HCT116 (cell line): ENCODE measurements at regions not wholly inside any gene's neighbourhood (a gene's known extent, or its start where the extent isn't known, plus 50 kb on each side); places are given as distances from the start of the nearest gene placed in this dataset.

Source experiments
- ATAC-seq: fragments of 200-7000 bp; cut with Tn5 transposase; 2 replicates; pipeline ENCODE4 v1.9.1; 2020; ENCODE audit warnings: mild to moderate bottlenecking, moderate library complexity
- BruUV-seq: library from RNA; stranded (reverse); fragments of 400-500 nt; replicated peaks from 2 replicates; lab custom pipeline; 2021; lab: Mats Ljungman, UMichigan
- CTCF ChIA-PET: fragments of 300-600 bp; sonication (Branson Sonifier 250); formaldehyde crosslinking; loops from one replicate; lab custom pipeline; 2021; ENCODE audit warnings: antibody characterized with exemption; lab: Charles Lee
- POLR2A ChIA-PET: fragments of 300-600, 350-600 bp; sonication (Branson Sonifier 250); formaldehyde crosslinking; loops from one replicate; lab custom pipeline; 2021; ENCODE audit warnings: antibody characterized with exemption; lab: Charles Lee
- RAD21 ChIA-PET, 2 experiments: fragments of 300-600 bp; sonication (Branson Sonifier 250); formaldehyde crosslinking; loops; one replicate each; lab custom pipeline; 2023; ENCODE audit warnings: low total read pairs in 2 of 2; ENCODE audit not compliant: uncharacterized antibody in 2 of 2, unreplicated experiment in 2 of 2, low non-redundant PET in 1 of 2; lab: Charles Lee
- DNase-seq: peaks from one replicate; pipeline ENCODE4 v3.0.0-alpha.2; 2010; ENCODE audit warnings: low read depth, low spot score
- H2AFZ ChIP-seq: fragments of 200-600 bp; shearing (Covaris generic), sonication (generic); 2 replicates; pipeline ENCODE4 v1.6.1; 2017; ENCODE audit warnings: low read depth, mixed run types, mixed read lengths, antibody characterized with exemption, low read length; ENCODE audit not compliant: poor library complexity, severe bottlenecking
- H3K27ac ChIP-seq: 2 replicates; pipeline ENCODE4 v1.5.1; 2012; ENCODE audit warnings: low read depth, low read length
- H3K27me3 ChIP-seq: fragments of 200-600 bp; sonication (generic); 2 replicates; pipeline ENCODE4 v1.6.1; 2016; ENCODE audit warnings: mixed run types, low read length, mixed read lengths; ENCODE audit not compliant: insufficient read depth
- H3K36me3 ChIP-seq, 2 experiments: fragments of 200-500 bp in 1 of 2; fragments of 200-600 bp in 1 of 2; sonication (Bioruptor generic) in 1 of 2; sonication (generic) in 1 of 2; 2 replicates each; pipeline versions ENCODE4 v1.5.1 to v1.6.1; 2014 to 2016; ENCODE audit warnings: low read length in 2 of 2, inconsistent platforms in 1 of 2, mixed read lengths in 1 of 2, mixed run types in 1 of 2; ENCODE audit not compliant: insufficient read depth in 2 of 2, control insufficient read depth in 1 of 2
- H3K4me1 ChIP-seq, 2 experiments: fragments of 200-600 bp in 1 of 2; sonication (generic) in 1 of 2; 2 replicates each; pipeline versions ENCODE4 v1.5.1 to v1.6.1; 2012 to 2017; ENCODE audit warnings: low read length in 2 of 2, inconsistent platforms in 1 of 2, mild to moderate bottlenecking in 1 of 2, mixed read lengths in 1 of 2, mixed run types in 1 of 2, moderate library complexity in 1 of 2; ENCODE audit not compliant: insufficient read depth in 2 of 2, control insufficient read depth in 1 of 2
- H3K4me2 ChIP-seq: fragments of 200-600 bp; sonication (generic); 2 replicates; pipeline ENCODE4 v1.6.1; 2017; ENCODE audit warnings: mixed run types, low read length, mixed read lengths
- H3K4me3 ChIP-seq, 2 experiments: fragments of 200-600 bp in 1 of 2; sonication (generic) in 1 of 2; replicated peaks in 1 of 2; 2 replicates each; pipeline ENCODE4 v1.5.1; 2011 to 2016; ENCODE audit warnings: low read length in 2 of 2, control low read depth in 1 of 2, low read depth in 1 of 2, mild to moderate bottlenecking in 1 of 2, mixed read lengths in 1 of 2, mixed run types in 1 of 2
- H3K79me2 ChIP-seq: fragments of 200-600 bp; sonication (generic); 2 replicates; pipeline ENCODE4 v1.6.1; 2017; ENCODE audit warnings: mild to moderate bottlenecking, mixed run types, low read length, moderate library complexity, mixed read lengths; ENCODE audit not compliant: insufficient read depth
- H3K9ac ChIP-seq: fragments of 200-600 bp; sonication (generic); 2 replicates; pipeline ENCODE4 v1.6.1; 2016; ENCODE audit warnings: low read length, mixed read lengths
- H3K9me2 ChIP-seq: fragments of 200-600 bp; sonication (generic), shearing (Covaris generic); 2 replicates; pipeline ENCODE4 v1.6.1; 2017; ENCODE audit warnings: mixed run types, mild to moderate bottlenecking, moderate library complexity; ENCODE audit not compliant: insufficient read depth
- H3K9me3 ChIP-seq, 2 experiments: fragments of 200-500 bp in 1 of 2; fragments of 200-600 bp in 1 of 2; sonication (Bioruptor generic) in 1 of 2; sonication (generic) in 1 of 2; 2 replicates each; pipeline ENCODE4 v1.6.1; 2014 to 2017; ENCODE audit warnings: low read length in 2 of 2, mixed read lengths in 2 of 2, inconsistent platforms in 1 of 2, low read depth in 1 of 2, mild to moderate bottlenecking in 1 of 2, mixed run types in 1 of 2, moderate library complexity in 1 of 2; ENCODE audit not compliant: control insufficient read depth in 1 of 2, insufficient read depth in 1 of 2
- H4K20me1 ChIP-seq: fragments of 200-600 bp; sonication (generic), shearing (Covaris generic); 2 replicates; pipeline ENCODE4 v1.6.1; 2017; ENCODE audit warnings: mixed run types, mild to moderate bottlenecking, moderate library complexity; ENCODE audit not compliant: insufficient read depth
- CBX3 ChIP-seq: IDR thresholded peaks from 2 replicates; pipeline ENCODE4 v1.6.1; 2012; ENCODE audit warnings: low read depth
- EGR1 ChIP-seq: IDR thresholded peaks from 2 replicates; pipeline ENCODE4 v1.6.1; 2012; ENCODE audit warnings: low read depth
- ELF1 ChIP-seq: IDR thresholded peaks from 2 replicates; pipeline ENCODE4 v1.6.1; 2012; ENCODE audit warnings: low read depth, borderline replicate concordance
- FOSL1 ChIP-seq: IDR thresholded peaks from 2 replicates; pipeline ENCODE4 v1.6.1; 2012; ENCODE audit warnings: low read depth
- JUND ChIP-seq: IDR thresholded peaks from 2 replicates; pipeline ENCODE4 v1.6.1; 2012
- MAX ChIP-seq: IDR thresholded peaks from 2 replicates; pipeline ENCODE4 v1.6.1; 2012
- POLR2A ChIP-seq: IDR thresholded peaks from 2 replicates; pipeline ENCODE4 v1.7.0; 2011; ENCODE audit warnings: borderline replicate concordance; ENCODE audit not compliant: insufficient read depth, insufficient read length; ENCODE audit errors: extremely low read depth
- RAD21 ChIP-seq: IDR thresholded peaks from 2 replicates; pipeline ENCODE4 v1.6.1; 2012; ENCODE audit warnings: low read depth, mild to moderate bottlenecking
- SIN3A ChIP-seq: IDR thresholded peaks from 2 replicates; pipeline ENCODE4 v1.6.1; 2012; ENCODE audit warnings: low read depth
- SP1 ChIP-seq: IDR thresholded peaks from 2 replicates; pipeline ENCODE4 v1.6.1; 2012; ENCODE audit warnings: low read depth
- ZBTB33 ChIP-seq: IDR thresholded peaks from 2 replicates; pipeline ENCODE4 v1.6.1; 2011; ENCODE audit warnings: mild to moderate bottlenecking, low read length, moderate library complexity; ENCODE audit not compliant: insufficient replicate concordance; ENCODE audit errors: extremely low read depth
- ZFX ChIP-seq: fragments of 450-650 bp; IDR thresholded peaks from 2 replicates; pipeline ENCODE4 v1.6.1; 2017
- intact Hi-C: fragments of 100-400 bp; cut with micrococcal nuclease; formaldehyde crosslinking; loops from 2 replicates; pipeline ENCODE4 v1.10.0; 2022
- TF ChIP-seq, protein P1 (sequence below), 3 experiments: fragments of 200-600 bp in 1 of 3; sonication (generic) in 1 of 3; IDR thresholded peaks in 2 of 3; conservative IDR thresholded peaks in 1 of 3; 2 replicates each; pipeline ENCODE4 v1.5.1; 2012 to 2017; ENCODE audit warnings: low read depth in 2 of 3, low read length in 2 of 3, antibody characterized with exemption in 1 of 3, borderline replicate concordance in 1 of 3, control low read depth in 1 of 3, mild to moderate bottlenecking in 1 of 3, mixed read lengths in 1 of 3, mixed run types in 1 of 3, moderate library complexity in 1 of 3; ENCODE audit not compliant: insufficient read depth in 1 of 3

GRCh38 chr6:150773969-150774368 lies 91.5 kb upstream of the MTHFD1L start:
- no peak overlapping the region for H2AFZ ChIP-seq
- DNase-seq = no peak
- no peak overlapping the region for H3K4me2 ChIP-seq
- no peaks in the 10 kb centered on the region for H3K9me2 ChIP-seq
- no peaks in the 10 kb centered on the region for H3K79me2 ChIP-seq
- no peaks in the 10 kb centered on the region for H3K9me3 ChIP-seq
- ChIA-PET CTCF (no interaction called here), POLR2A (no interaction called here), RAD21 (no interaction called here)
- no peaks in the 10 kb centered on the region for H3K36me3 ChIP-seq
- H3K4me3 ChIP-seq = no peak overlapping the region
- no peak for ATAC-seq
- TF ChIP-seq ZFX (no peak), EGR1 (no peak), SIN3A (no peak), JUND (no peak), ELF1 (no peak), POLR2A (no peak), RAD21 (no peak), MAX (no peak), SP1 (no peak), CBX3 (no peak), FOSL1 (no peak), ZBTB33 (no peak)
- TF ChIP-seq, protein P1, sequence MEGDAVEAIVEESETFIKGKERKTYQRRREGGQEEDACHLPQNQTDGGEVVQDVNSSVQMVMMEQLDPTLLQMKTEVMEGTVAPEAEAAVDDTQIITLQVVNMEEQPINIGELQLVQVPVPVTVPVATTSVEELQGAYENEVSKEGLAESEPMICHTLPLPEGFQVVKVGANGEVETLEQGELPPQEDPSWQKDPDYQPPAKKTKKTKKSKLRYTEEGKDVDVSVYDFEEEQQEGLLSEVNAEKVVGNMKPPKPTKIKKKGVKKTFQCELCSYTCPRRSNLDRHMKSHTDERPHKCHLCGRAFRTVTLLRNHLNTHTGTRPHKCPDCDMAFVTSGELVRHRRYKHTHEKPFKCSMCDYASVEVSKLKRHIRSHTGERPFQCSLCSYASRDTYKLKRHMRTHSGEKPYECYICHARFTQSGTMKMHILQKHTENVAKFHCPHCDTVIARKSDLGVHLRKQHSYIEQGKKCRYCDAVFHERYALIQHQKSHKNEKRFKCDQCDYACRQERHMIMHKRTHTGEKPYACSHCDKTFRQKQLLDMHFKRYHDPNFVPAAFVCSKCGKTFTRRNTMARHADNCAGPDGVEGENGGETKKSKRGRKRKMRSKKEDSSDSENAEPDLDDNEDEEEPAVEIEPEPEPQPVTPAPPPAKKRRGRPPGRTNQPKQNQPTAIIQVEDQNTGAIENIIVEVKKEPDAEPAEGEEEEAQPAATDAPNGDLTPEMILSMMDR (IDR thresholded peaks at IDR 0.05 in 2 of 3, conservative IDR thresholded peaks at IDR 0.05 in 1 of 3; ENCODE audit: borderline replicate concordance in 1 of 3, insufficient read depth in 1 of 3, low read depth in 2 of 3, low read length in 2 of 3) = no peak
- peaks cover 0 to 10% of the 10 kb centered on the region in 2 experiments; a peak in 1 of 4 replicates for H3K4me1 ChIP-seq
- H3K9ac ChIP-seq = no peak overlapping the region
- no TSS peak for BruUV-seq
- intact Hi-C loops = no loop called here
- H3K27me3 ChIP-seq = no peaks in the 10 kb centered on the region
- H4K20me1 ChIP-seq = no peaks in the 10 kb centered on the region
- H3K27ac ChIP-seq = no peak overlapping the region
